Right lobe of liver (tissue), 6 donors: ENCODE measurements at regions not wholly inside any gene's neighbourhood (a gene's known extent, or its start where the extent isn't known, plus 50 kb on each side); places are given as distances from the start of the nearest gene placed in this dataset.

Experiments used
- ATAC-seq, 4 donors: fragments of 200-7000 bp; cut with Tn5 transposase; one replicate each; pipeline ENCODE4 v1.9.1; 2020; ENCODE audit warnings: mild to moderate bottlenecking in 4 of 4, moderate library complexity in 4 of 4
- DNase-seq, 3 donors: peaks; one replicate each; pipeline ENCODE4 v3.0.0-alpha.2; 2020
- H3K27ac ChIP-seq, 3 donors: fragments of 200-600 bp; one replicate each; pipeline ENCODE4 v1.8.0; 2022
- H3K27me3 ChIP-seq, 2 donors: fragments of 200-600 bp; one replicate each; pipeline ENCODE4 v1.8.0; 2022
- H3K36me3 ChIP-seq, 4 donors: fragments of 200-600 bp; sonication (generic) in 1 of 4; one replicate each; pipeline versions ENCODE4 v1.5.1 to v1.8.0; 2017 to 2022; ENCODE audit warnings: control low read depth in 1 of 4
- H3K4me1 ChIP-seq, 4 donors: fragments of 200-600 bp; sonication (generic) in 1 of 4; one replicate each; pipeline versions ENCODE4 v1.5.1 to v1.8.0; 2017 to 2022; ENCODE audit warnings: control low read depth in 1 of 4
- H3K4me3 ChIP-seq, 3 donors: fragments of 200-600 bp; one replicate each; pipeline ENCODE4 v1.8.0; 2022
- H3K9me3 ChIP-seq, 4 donors: fragments of 200-600 bp; sonication (generic) in 1 of 4; one replicate each; pipeline versions ENCODE4 v1.5.1 to v1.8.0; 2017 to 2022; ENCODE audit warnings: control low read depth in 1 of 4
- POLR2A ChIP-seq: fragments of 450-650 bp; IDR thresholded peaks from one replicate; pipeline ENCODE4 v1.6.1; 2017; ENCODE audit warnings: antibody characterized with exemption, mild to moderate bottlenecking
- WGBS: methylation state at CpG from one replicate; pipeline ENCODE4 v1.1.6; 2018; ENCODE audit warnings: low coverage, low lambda C conversion rate; ENCODE audit not compliant: insufficient coverage; ENCODE audit errors: missing lambda C conversion rate; 5-methylcytosine and 5-hydroxymethylcytosine counted together
- intact Hi-C, 2 donors: fragments of 100-400 bp; cut with DNase I; formaldehyde crosslinking; loops; one replicate each; pipeline versions ENCODE4 v1.11.2 to v1.14.1; 2022
- TF ChIP-seq, protein P1 (sequence below), 4 donors: fragments of 200-600 bp in 3 of 4; fragments of 450-650 bp in 1 of 4; IDR thresholded peaks; one replicate each; pipeline versions ENCODE4 v1.5.1 to v1.8.0; 2016 to 2022; ENCODE audit warnings: antibody characterized with exemption in 4 of 4, mild to moderate bottlenecking in 2 of 4
- donor health status: DM: no; HTN: yes; CAD: no.
- donor health status: DM: no; HTN: no; CAD: no.
- donor health status: DM: no; HTN: no; CAD: no.
- donor health status: DM: no; HTN: yes; CAD: no.
- donor health status: DM: no; HTN: yes; CAD: no.

DNA sequence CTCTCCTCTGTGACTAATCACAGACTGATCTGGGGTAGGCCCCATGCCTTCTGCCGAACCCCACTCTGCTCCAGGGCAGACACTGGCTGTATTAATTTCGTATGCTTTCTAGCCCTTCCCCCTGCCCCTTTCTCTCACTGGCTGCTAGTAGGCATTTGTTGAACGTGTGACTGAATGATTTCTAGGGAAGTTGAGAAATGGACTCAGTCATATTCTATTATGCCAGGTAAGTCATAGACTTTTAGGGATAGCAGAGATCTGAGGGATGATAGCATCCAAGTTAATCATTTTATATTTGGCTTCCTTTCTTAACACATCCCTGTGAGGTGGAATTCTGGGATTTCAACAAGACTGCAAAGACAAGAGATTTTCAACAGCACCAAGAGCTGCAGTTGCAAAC is 166.4 kb downstream of the FGF9 start:
- 61% methylated on average over 3 of the region's 3 CpGs for WGBS
- no peak for ATAC-seq
- H3K36me3 ChIP-seq, result no peaks in the 10 kb centered on the region
- no peak overlapping the region for H3K4me3 ChIP-seq
- DNase-seq, result no peak
- intact Hi-C loops, result no loop called here
- H3K27ac ChIP-seq, result no peak overlapping the region
- no peaks in the 10 kb centered on the region for H3K27me3 ChIP-seq
- no peaks in the 10 kb centered on the region for H3K9me3 ChIP-seq
- no peaks in the 10 kb centered on the region for H3K4me1 ChIP-seq
- TF ChIP-seq, protein P1, sequence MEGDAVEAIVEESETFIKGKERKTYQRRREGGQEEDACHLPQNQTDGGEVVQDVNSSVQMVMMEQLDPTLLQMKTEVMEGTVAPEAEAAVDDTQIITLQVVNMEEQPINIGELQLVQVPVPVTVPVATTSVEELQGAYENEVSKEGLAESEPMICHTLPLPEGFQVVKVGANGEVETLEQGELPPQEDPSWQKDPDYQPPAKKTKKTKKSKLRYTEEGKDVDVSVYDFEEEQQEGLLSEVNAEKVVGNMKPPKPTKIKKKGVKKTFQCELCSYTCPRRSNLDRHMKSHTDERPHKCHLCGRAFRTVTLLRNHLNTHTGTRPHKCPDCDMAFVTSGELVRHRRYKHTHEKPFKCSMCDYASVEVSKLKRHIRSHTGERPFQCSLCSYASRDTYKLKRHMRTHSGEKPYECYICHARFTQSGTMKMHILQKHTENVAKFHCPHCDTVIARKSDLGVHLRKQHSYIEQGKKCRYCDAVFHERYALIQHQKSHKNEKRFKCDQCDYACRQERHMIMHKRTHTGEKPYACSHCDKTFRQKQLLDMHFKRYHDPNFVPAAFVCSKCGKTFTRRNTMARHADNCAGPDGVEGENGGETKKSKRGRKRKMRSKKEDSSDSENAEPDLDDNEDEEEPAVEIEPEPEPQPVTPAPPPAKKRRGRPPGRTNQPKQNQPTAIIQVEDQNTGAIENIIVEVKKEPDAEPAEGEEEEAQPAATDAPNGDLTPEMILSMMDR (IDR thresholded peaks at IDR 0.05), result no peak
- TF ChIP-seq POLR2A, result no peak

DNA sequence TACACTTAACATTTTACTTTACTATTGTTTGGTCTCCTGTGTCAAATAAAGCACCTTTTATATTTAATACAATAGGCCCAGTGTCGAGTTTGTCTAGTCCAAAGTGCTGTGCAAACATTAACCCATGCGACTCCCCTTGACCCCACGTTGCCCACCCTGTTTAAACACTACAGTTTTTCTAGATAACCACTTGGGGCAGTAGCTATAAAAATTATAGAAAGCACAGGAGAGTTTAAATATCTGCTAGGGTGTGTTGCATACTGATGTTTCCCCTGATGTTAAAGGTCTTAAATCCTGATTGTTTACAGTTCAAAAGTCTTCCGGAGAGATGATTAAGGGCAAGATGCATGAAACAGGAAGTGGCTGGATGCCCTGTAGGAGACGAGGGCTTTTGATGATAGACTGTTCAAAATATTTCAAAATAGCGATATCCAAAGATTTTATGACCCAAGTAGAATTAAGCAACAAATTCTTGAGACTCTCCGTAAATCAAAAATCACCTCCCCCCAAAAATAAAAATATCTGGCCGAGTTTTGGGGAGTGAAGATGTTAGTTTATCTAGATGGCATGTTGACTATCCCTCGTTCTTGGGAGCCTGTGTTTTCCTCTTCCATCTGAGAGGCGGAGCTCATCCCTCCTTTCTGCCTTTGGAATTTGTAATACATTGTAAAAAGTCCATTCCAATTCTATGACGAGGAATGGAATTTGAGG is 167.1 kb downstream of the FGF9 start:
- Histone ChIP-seq H3K27me3 (no peaks in the 10 kb centered on the region), H3K4me3 (no peak overlapping the region), H3K9me3 (no peaks in the 10 kb centered on the region), H3K27ac (no peak overlapping the region), H3K4me1 (no peaks in the 10 kb centered on the region), H3K36me3 (no peaks in the 10 kb centered on the region)
- TF ChIP-seq, protein P1 (IDR thresholded peaks at IDR 0.05), result no peak
- intact Hi-C loops, result no loop called here
- ATAC-seq, result no peak
- whole genome bisulfite sequencing, result 31% methylated on average over 11 of the region's 11 CpGs
- no peak for DNase-seq

DNA sequence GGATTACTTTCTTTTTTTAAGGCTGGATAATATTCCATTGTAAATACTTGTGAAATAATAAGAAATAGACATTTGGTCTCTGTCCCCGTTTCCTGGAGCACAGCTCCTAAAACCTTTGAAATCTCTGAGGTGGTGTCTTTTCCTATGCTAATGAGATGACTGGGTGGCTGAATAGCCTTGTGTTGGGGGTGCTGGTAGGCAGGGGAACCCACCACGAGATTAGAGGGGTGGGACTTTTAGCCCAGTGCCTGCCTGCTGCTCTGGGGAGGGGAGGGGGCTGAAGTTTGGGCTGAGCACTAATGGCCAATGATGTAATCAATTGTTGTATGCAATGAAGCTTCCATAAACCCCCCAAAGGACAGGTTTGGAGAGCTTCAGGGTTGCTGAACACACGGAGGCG is 175.7 kb downstream of the FGF9 start:
- no peak overlapping the region for H3K4me3 ChIP-seq
- no peak for DNase-seq
- no peaks in the 10 kb centered on the region for H3K9me3 ChIP-seq
- H3K4me1 ChIP-seq, result no peaks in the 10 kb centered on the region
- no peaks in the 10 kb centered on the region for H3K27me3 ChIP-seq
- H3K27ac ChIP-seq, result no peak overlapping the region
- no peak for ATAC-seq
- H3K36me3 ChIP-seq, result no peaks in the 10 kb centered on the region
- no peak for TF ChIP-seq POLR2A
- TF ChIP-seq, protein P1 (IDR thresholded peaks at IDR 0.05), result no peak
- 60% methylated on average over 4 of the region's 4 CpGs for WGBS
- intact Hi-C loops, result no loop called here

DNA sequence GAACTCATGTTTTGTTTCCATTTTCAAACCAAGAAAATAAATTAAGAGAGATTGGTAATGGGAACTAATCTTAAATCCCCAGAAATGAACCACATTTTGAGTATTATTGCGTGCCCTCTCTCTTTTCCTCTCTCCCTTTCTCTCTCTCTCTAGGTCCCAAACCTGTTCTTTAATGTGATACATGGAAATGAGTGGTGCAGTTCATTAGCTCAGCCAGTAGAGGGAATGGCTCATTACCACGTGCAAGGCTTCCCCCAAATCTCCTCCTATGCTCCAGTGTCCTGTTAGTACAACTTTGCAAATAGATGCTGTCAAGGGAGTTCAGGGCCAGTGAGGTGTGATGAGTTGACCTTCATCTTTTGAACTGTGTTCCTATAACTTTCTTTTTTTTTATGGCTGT is 178.4 kb downstream of the FGF9 start:
- Histone ChIP-seq H3K9me3 (no peaks in the 10 kb centered on the region), H3K4me1 (no peaks in the 10 kb centered on the region), H3K27ac (no peak overlapping the region), H3K27me3 (no peaks in the 10 kb centered on the region), H3K36me3 (no peaks in the 10 kb centered on the region), H3K4me3 (no peak overlapping the region)
- DNase-seq (no peak), ATAC-seq (peak; percentile 74 to 82 (median 78))
- WGBS, result 20% methylated on average over 2 of the region's 2 CpGs
- TF ChIP-seq POLR2A, result no peak
- TF ChIP-seq, protein P1 (IDR thresholded peaks at IDR 0.05), result peak; percentile 44 to 48 (median 46)
- intact Hi-C loops, result no loop called here
